ENCODE measurements at regions not wholly inside any gene's neighbourhood (a gene's known extent, or its start where the extent isn't known, plus 50 kb on each side); places are given as distances from the start of the nearest gene placed in this dataset.

- no peaks in the 10 kb centered on the region for H3K36me3 Mint-ChIP-seq (ENCODE audit: low read depth)
Measured at GRCh38 chr5:155402927-155403640, 389.5 kb downstream of the KIF4B start.

GRCh38 chr5:155406815-155407214 is 393.3 kb downstream of the KIF4B start:
- Mint-ChIP-seq H3K9me3 (peaks cover 15% of the 10 kb centered on the region), H3K4me3 (no peak overlapping the region), H3K27me3 (no peaks in the 10 kb centered on the region), H3K4me1 (no peaks in the 10 kb centered on the region), H3K36me3 (ENCODE audit: low read depth) (no peaks in the 10 kb centered on the region), H3K27ac (no peak overlapping the region)
- ATAC-seq (replicated peaks), result no peak

More at GRCh38 chr5:155402927-155403640, 389.5 kb downstream of the KIF4B start:
- Mint-ChIP-seq H3K9me3 (peaks cover 15% of the 10 kb centered on the region), H3K4me3 (no peak overlapping the region), H3K27ac (no peak overlapping the region), H3K27me3 (no peaks in the 10 kb centered on the region), H3K4me1 (no peaks in the 10 kb centered on the region)
- no peak for ATAC-seq (replicated peaks)

GRCh38 chr5:155408465-155408864 is 394.9 kb downstream of the KIF4B start:
- no peak overlapping the region for H3K4me3 Mint-ChIP-seq
- no peaks in the 10 kb centered on the region for H3K36me3 Mint-ChIP-seq (ENCODE audit: low read depth)
- no peak overlapping the region for H3K27ac Mint-ChIP-seq
- no peak for ATAC-seq (replicated peaks)
- H3K27me3 Mint-ChIP-seq, result no peaks in the 10 kb centered on the region
- H3K9me3 Mint-ChIP-seq, result peaks cover 9% of the 10 kb centered on the region
- no peaks in the 10 kb centered on the region for H3K4me1 Mint-ChIP-seq

- H3K4me3 Mint-ChIP-seq, result no peak overlapping the region
- no peaks in the 10 kb centered on the region for H3K4me1 Mint-ChIP-seq
- no peaks in the 10 kb centered on the region for H3K9me3 Mint-ChIP-seq
- no peak for ATAC-seq (replicated peaks)
- no peaks in the 10 kb centered on the region for H3K36me3 Mint-ChIP-seq (ENCODE audit: low read depth)
- H3K27ac Mint-ChIP-seq, result no peak overlapping the region
- H3K27me3 Mint-ChIP-seq, result no peaks in the 10 kb centered on the region
Measured at GRCh38 chr5:155416765-155417164, 403.2 kb downstream of the KIF4B start.

GRCh38 chr5:155418960-155419579 is 405.5 kb downstream of the KIF4B start:
- no peaks in the 10 kb centered on the region for H3K9me3 Mint-ChIP-seq
- no peaks in the 10 kb centered on the region for H3K27me3 Mint-ChIP-seq
- H3K4me1 Mint-ChIP-seq, result no peaks in the 10 kb centered on the region
- no peak overlapping the region for H3K27ac Mint-ChIP-seq
- H3K4me3 Mint-ChIP-seq, result no peak overlapping the region
- no peak for ATAC-seq (replicated peaks)
- H3K36me3 Mint-ChIP-seq (ENCODE audit: low read depth), result no peaks in the 10 kb centered on the region

- Mint-ChIP-seq H3K9me3 (peaks cover 7% of the 10 kb centered on the region), H3K4me1 (no peaks in the 10 kb centered on the region), H3K36me3 (ENCODE audit: low read depth) (no peaks in the 10 kb centered on the region), H3K27ac (no peak overlapping the region), H3K27me3 (peaks cover 3% of the 10 kb centered on the region), H3K4me3 (no peak overlapping the region)
- ATAC-seq (replicated peaks), result no peak
Measured at GRCh38 chr5:155430192-155430591, 416.6 kb downstream of the KIF4B start.

GRCh38 chr5:155434267-155434666 is 420.7 kb downstream of the KIF4B start:
- no peaks in the 10 kb centered on the region for H3K36me3 Mint-ChIP-seq (ENCODE audit: low read depth)
- H3K4me1 Mint-ChIP-seq, result no peaks in the 10 kb centered on the region
- no peak overlapping the region for H3K4me3 Mint-ChIP-seq
- peaks cover 3% of the 10 kb centered on the region for H3K27me3 Mint-ChIP-seq
- H3K27ac Mint-ChIP-seq, result no peak overlapping the region
- H3K9me3 Mint-ChIP-seq, result peaks cover 4% of the 10 kb centered on the region
- ATAC-seq (replicated peaks), result no peak

- no peak for ATAC-seq (replicated peaks)
- Mint-ChIP-seq H3K9me3 (peaks cover 4% of the 10 kb centered on the region), H3K36me3 (ENCODE audit: low read depth) (no peaks in the 10 kb centered on the region), H3K27ac (no peak overlapping the region), H3K4me1 (no peaks in the 10 kb centered on the region), H3K27me3 (peaks cover 3% of the 10 kb centered on the region), H3K4me3 (no peak overlapping the region)
Measured at GRCh38 chr5:155434681-155435080, 421.1 kb downstream of the KIF4B start.

- Mint-ChIP-seq H3K4me1 (no peaks in the 10 kb centered on the region), H3K36me3 (ENCODE audit: low read depth) (no peaks in the 10 kb centered on the region), H3K27me3 (no peaks in the 10 kb centered on the region), H3K27ac (no peak overlapping the region), H3K9me3 (peaks cover 9% of the 10 kb centered on the region), H3K4me3 (no peak overlapping the region)
- no peak for ATAC-seq (replicated peaks)
Measured at GRCh38 chr5:155441849-155442248, 428.3 kb downstream of the KIF4B start.

GRCh38 chr5:155451106-155451505 is 437.6 kb downstream of the KIF4B start:
- H3K4me1 Mint-ChIP-seq, result no peaks in the 10 kb centered on the region
- no peak overlapping the region for H3K27ac Mint-ChIP-seq
- H3K27me3 Mint-ChIP-seq, result no peaks in the 10 kb centered on the region
- H3K36me3 Mint-ChIP-seq (ENCODE audit: low read depth), result no peaks in the 10 kb centered on the region
- H3K4me3 Mint-ChIP-seq, result no peak overlapping the region
- peaks cover 8% of the 10 kb centered on the region for H3K9me3 Mint-ChIP-seq
- ATAC-seq (replicated peaks), result no peak

- Mint-ChIP-seq H3K27ac (no peak overlapping the region), H3K4me3 (no peak overlapping the region), H3K4me1 (no peaks in the 10 kb centered on the region), H3K27me3 (no peaks in the 10 kb centered on the region), H3K36me3 (ENCODE audit: low read depth) (no peaks in the 10 kb centered on the region), H3K9me3 (peaks cover 7% of the 10 kb centered on the region)
- no peak for ATAC-seq (replicated peaks)
Measured at GRCh38 chr5:155455791-155456514, 442.4 kb downstream of the KIF4B start.

- Mint-ChIP-seq H3K27ac (no peak overlapping the region), H3K4me1 (no peaks in the 10 kb centered on the region), H3K27me3 (no peaks in the 10 kb centered on the region), H3K9me3 (peaks cover 8% of the 10 kb centered on the region), H3K36me3 (ENCODE audit: low read depth) (no peaks in the 10 kb centered on the region), H3K4me3 (no peak overlapping the region)
- no peak for ATAC-seq (replicated peaks)
Measured at GRCh38 chr5:155459889-155460500, 446.4 kb downstream of the KIF4B start.

- ATAC-seq (replicated peaks), result no peak
- H3K36me3 Mint-ChIP-seq (ENCODE audit: low read depth), result no peaks in the 10 kb centered on the region
- no peaks in the 10 kb centered on the region for H3K27me3 Mint-ChIP-seq
- peaks cover 8% of the 10 kb centered on the region for H3K9me3 Mint-ChIP-seq
- H3K27ac Mint-ChIP-seq, result no peak overlapping the region
- H3K4me1 Mint-ChIP-seq, result no peaks in the 10 kb centered on the region
- H3K4me3 Mint-ChIP-seq, result no peak overlapping the region
Measured at GRCh38 chr5:155460501-155460931, 447.0 kb downstream of the KIF4B start.

- no peaks in the 10 kb centered on the region for H3K4me1 Mint-ChIP-seq
- H3K4me3 Mint-ChIP-seq, result no peak overlapping the region
- no peaks in the 10 kb centered on the region for H3K36me3 Mint-ChIP-seq (ENCODE audit: low read depth)
- H3K27me3 Mint-ChIP-seq, result no peaks in the 10 kb centered on the region
- no peak overlapping the region for H3K27ac Mint-ChIP-seq
- no peak for ATAC-seq (replicated peaks)
- peaks cover 8% of the 10 kb centered on the region for H3K9me3 Mint-ChIP-seq
Measured at GRCh38 chr5:155461304-155461703, 447.7 kb downstream of the KIF4B start.

All from activated T-helper 17 cell treated with anti-CD3 and anti-CD28 coated beads, Interleukin-2, amount 50 U/mL, for 72 hours (primary cell).